Right lobe of liver (tissue), 6 donors: ENCODE measurements at regions not wholly inside any gene's neighbourhood (a gene's known extent, or its start where the extent isn't known, plus 50 kb on each side); places are given as distances from the start of the nearest gene placed in this dataset.

Experiments
- ATAC-seq, 4 donors: fragments of 200-7000 bp; cut with Tn5 transposase; one replicate each; pipeline ENCODE4 v1.9.1; 2020; ENCODE audit warnings: mild to moderate bottlenecking in 4 of 4, moderate library complexity in 4 of 4
- DNase-seq, 3 donors: peaks; one replicate each; pipeline ENCODE4 v3.0.0-alpha.2; 2020
- H3K27ac ChIP-seq, 3 donors: fragments of 200-600 bp; one replicate each; pipeline ENCODE4 v1.8.0; 2022
- H3K27me3 ChIP-seq, 2 donors: fragments of 200-600 bp; one replicate each; pipeline ENCODE4 v1.8.0; 2022
- H3K36me3 ChIP-seq, 4 donors: fragments of 200-600 bp; sonication (generic) in 1 of 4; one replicate each; pipeline versions ENCODE4 v1.5.1 to v1.8.0; 2017 to 2022; ENCODE audit warnings: control low read depth in 1 of 4
- H3K4me1 ChIP-seq, 4 donors: fragments of 200-600 bp; sonication (generic) in 1 of 4; one replicate each; pipeline versions ENCODE4 v1.5.1 to v1.8.0; 2017 to 2022; ENCODE audit warnings: control low read depth in 1 of 4
- H3K4me3 ChIP-seq, 3 donors: fragments of 200-600 bp; one replicate each; pipeline ENCODE4 v1.8.0; 2022
- H3K9me3 ChIP-seq, 4 donors: fragments of 200-600 bp; sonication (generic) in 1 of 4; one replicate each; pipeline versions ENCODE4 v1.5.1 to v1.8.0; 2017 to 2022; ENCODE audit warnings: control low read depth in 1 of 4
- POLR2A ChIP-seq: fragments of 450-650 bp; IDR thresholded peaks from one replicate; pipeline ENCODE4 v1.6.1; 2017; ENCODE audit warnings: antibody characterized with exemption, mild to moderate bottlenecking
- WGBS: methylation state at CpG from one replicate; pipeline ENCODE4 v1.1.6; 2018; ENCODE audit warnings: low coverage, low lambda C conversion rate; ENCODE audit not compliant: insufficient coverage; ENCODE audit errors: missing lambda C conversion rate; 5-methylcytosine and 5-hydroxymethylcytosine counted together
- intact Hi-C, 2 donors: fragments of 100-400 bp; cut with DNase I; formaldehyde crosslinking; loops; one replicate each; pipeline versions ENCODE4 v1.11.2 to v1.14.1; 2022
- TF ChIP-seq, protein P1 (sequence below), 4 donors: fragments of 200-600 bp in 3 of 4; fragments of 450-650 bp in 1 of 4; IDR thresholded peaks; one replicate each; pipeline versions ENCODE4 v1.5.1 to v1.8.0; 2016 to 2022; ENCODE audit warnings: antibody characterized with exemption in 4 of 4, mild to moderate bottlenecking in 2 of 4
- donor health status: DM: no; HTN: yes; CAD: no.
- donor health status: DM: no; HTN: no; CAD: no.
- donor health status: DM: no; HTN: no; CAD: no.
- donor health status: DM: no; HTN: yes; CAD: no.
- donor health status: DM: no; HTN: yes; CAD: no.

DNA sequence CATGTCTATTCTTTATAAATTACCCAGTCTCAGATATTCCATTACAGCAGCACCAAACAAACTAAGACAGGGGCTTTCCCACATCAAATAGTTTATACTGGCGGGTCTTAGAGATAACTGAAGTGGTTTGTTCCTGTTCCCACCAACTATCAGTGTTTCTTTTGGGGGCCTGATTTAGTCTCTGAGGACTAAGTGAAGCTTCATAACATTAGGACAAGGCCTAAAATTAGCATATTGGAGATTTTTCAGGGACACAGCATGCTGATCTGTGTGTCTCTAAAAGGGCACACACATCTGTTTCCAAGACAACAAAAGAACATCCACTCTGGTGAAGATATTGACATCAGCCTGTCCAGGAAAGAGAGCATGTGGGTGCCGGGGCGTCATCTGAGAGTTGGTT, 72.6 kb upstream of the SEMA6D start:
- H3K4me1 ChIP-seq: no peaks in the 10 kb centered on the region
- no peak for DNase-seq
- intact Hi-C loops: no loop called here
- no peak for ATAC-seq
- no peaks in the 10 kb centered on the region for H3K36me3 ChIP-seq
- H3K9me3 ChIP-seq: no peaks in the 10 kb centered on the region
- no peak overlapping the region for H3K4me3 ChIP-seq
- no peak for TF ChIP-seq POLR2A
- TF ChIP-seq, protein P1, sequence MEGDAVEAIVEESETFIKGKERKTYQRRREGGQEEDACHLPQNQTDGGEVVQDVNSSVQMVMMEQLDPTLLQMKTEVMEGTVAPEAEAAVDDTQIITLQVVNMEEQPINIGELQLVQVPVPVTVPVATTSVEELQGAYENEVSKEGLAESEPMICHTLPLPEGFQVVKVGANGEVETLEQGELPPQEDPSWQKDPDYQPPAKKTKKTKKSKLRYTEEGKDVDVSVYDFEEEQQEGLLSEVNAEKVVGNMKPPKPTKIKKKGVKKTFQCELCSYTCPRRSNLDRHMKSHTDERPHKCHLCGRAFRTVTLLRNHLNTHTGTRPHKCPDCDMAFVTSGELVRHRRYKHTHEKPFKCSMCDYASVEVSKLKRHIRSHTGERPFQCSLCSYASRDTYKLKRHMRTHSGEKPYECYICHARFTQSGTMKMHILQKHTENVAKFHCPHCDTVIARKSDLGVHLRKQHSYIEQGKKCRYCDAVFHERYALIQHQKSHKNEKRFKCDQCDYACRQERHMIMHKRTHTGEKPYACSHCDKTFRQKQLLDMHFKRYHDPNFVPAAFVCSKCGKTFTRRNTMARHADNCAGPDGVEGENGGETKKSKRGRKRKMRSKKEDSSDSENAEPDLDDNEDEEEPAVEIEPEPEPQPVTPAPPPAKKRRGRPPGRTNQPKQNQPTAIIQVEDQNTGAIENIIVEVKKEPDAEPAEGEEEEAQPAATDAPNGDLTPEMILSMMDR (IDR thresholded peaks at IDR 0.05): no peak
- H3K27me3 ChIP-seq: no peaks in the 10 kb centered on the region
- H3K27ac ChIP-seq: no peak overlapping the region
- WGBS: 29% methylated on average over 3 of the region's 3 CpGs

DNA sequence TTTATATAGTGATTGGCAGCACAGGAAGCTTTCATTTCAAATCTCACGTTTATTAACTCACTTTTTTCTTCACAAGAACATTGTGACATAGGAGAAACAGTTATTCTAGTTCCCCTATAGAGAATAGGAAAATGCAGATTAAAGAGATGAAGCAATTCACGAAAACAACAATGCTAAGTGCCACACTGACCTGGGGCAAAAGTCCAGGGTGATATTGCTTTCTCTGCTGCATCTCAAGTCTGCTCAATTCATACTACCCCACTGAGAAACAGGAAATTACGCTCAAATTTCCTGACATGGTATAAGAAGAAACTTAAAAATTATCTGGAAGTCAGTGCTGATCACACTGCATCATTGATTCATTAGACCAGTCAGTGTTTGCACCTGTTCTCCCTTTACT, 66.7 kb upstream of the SEMA6D start:
- H3K4me3 ChIP-seq: no peak overlapping the region
- H3K27me3 ChIP-seq: no peaks in the 10 kb centered on the region
- intact Hi-C loops: no loop called here
- H3K36me3 ChIP-seq: no peaks in the 10 kb centered on the region
- DNase-seq (no peak), ATAC-seq (no peak)
- H3K9me3 ChIP-seq: no peaks in the 10 kb centered on the region
- 30% methylated on average over 3 of the region's 3 CpGs for WGBS
- H3K4me1 ChIP-seq: no peaks in the 10 kb centered on the region
- no peak overlapping the region for H3K27ac ChIP-seq
- no peak for TF ChIP-seq POLR2A
- TF ChIP-seq, protein P1 (IDR thresholded peaks at IDR 0.05): no peak

DNA sequence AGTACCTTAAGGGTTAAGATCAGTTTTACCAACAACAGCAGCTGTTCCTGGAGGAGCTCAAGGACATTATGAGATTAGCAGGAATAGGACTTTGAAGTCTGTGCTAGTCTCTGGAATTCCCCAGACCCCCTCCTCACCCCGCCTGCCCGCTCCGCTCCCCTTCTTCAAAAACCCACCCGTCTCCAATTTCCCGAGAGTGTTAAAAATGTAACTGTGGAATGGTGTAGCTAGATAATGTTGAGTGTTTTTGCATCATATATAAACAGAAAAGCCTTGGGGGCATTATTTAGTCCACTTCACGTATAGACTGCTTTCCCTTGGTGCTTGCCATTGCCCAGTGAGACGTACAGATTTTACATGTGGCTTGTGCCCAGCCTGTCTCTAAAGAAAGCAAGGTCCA, 65.0 kb upstream of the SEMA6D start:
- H3K4me1 ChIP-seq: no peaks in the 10 kb centered on the region
- H3K9me3 ChIP-seq: no peaks in the 10 kb centered on the region
- TF ChIP-seq, protein P1 (IDR thresholded peaks at IDR 0.05): no peak
- TF ChIP-seq POLR2A: no peak
- H3K4me3 ChIP-seq: no peak overlapping the region
- intact Hi-C loops: no loop called here
- H3K27ac ChIP-seq: no peak overlapping the region
- no peak for DNase-seq
- no peaks in the 10 kb centered on the region for H3K36me3 ChIP-seq
- 34% methylated on average over 7 of the region's 7 CpGs for WGBS
- ATAC-seq: no peak
- no peaks in the 10 kb centered on the region for H3K27me3 ChIP-seq

DNA sequence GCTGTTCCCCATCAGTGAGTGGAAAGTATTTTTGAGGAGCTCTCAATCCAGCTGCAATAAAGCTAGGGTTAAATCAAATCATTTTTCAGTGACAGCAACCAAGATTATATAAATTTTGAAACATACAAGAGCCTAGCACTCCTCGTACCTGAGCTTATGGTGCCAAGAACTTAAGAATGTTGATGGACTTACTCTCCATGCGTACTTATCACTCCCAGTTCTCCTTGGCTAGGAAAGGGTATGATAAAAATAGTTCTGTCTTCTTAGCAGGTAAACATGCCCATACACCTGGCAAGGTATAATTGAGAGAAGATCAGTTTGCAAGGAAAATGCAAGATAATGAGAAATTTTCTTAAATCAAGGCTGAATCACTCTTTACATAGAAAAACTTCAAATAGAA, 64.5 kb upstream of the SEMA6D start:
- no peak for ATAC-seq
- WGBS: 32% methylated on average over 2 of the region's 2 CpGs
- Histone ChIP-seq H3K36me3 (no peaks in the 10 kb centered on the region), H3K27me3 (no peaks in the 10 kb centered on the region), H3K4me3 (no peak overlapping the region), H3K9me3 (no peaks in the 10 kb centered on the region), H3K27ac (no peak overlapping the region), H3K4me1 (no peaks in the 10 kb centered on the region)
- DNase-seq: no peak
- no peak for TF ChIP-seq POLR2A
- TF ChIP-seq, protein P1 (IDR thresholded peaks at IDR 0.05): no peak
- intact Hi-C loops: no loop called here

DNA sequence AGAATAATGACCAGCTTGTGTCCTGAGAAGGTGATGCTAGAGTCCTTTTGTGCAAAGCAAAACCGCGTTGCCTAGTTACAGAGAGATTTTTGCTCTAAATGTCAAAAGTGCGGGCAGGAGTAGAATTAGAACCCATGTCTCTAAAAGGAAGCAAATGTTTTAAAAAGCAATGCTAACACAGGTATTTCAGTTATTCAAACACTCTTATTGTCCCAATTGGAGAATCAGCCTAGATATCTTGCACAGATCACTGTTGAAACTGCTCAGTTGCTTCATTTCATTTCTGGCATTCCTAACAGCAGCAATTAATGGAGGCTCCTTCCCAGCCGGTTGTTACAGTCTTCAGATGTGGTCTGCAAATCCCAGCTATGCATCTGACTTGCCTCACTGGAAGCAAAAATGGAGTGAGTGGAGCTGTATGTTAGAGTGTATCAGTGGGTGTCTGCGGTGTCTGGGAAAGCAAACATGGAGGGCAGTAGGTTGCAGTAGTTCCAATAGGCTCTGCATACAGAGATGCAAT, 55.6 kb upstream of the SEMA6D start:
- Histone ChIP-seq H3K27ac (no peak overlapping the region), H3K36me3 (no peaks in the 10 kb centered on the region), H3K4me1 (no peaks in the 10 kb centered on the region), H3K27me3 (no peaks in the 10 kb centered on the region), H3K4me3 (no peak overlapping the region), H3K9me3 (no peaks in the 10 kb centered on the region)
- TF ChIP-seq, protein P1 (IDR thresholded peaks at IDR 0.05): no peak
- no peak for TF ChIP-seq POLR2A
- ATAC-seq: no peak
- intact Hi-C loops: no loop called here
- no peak for DNase-seq
- 60% methylated on average over 3 of the region's 5 CpGs for WGBS
